GM23338 (cell line): ENCODE measurements at regions not wholly inside any gene's neighbourhood (a gene's known extent, or its start where the extent isn't known, plus 50 kb on each side); places are given as distances from the start of the nearest gene placed in this dataset.

ENCODE experiments used
- ATAC-seq: fragments of 200-7000 bp; cut with Tn5 transposase; 3 replicates; pipeline ENCODE4 v1.9.1; 2020
- DNase-seq: peaks from one replicate; pipeline ENCODE4 v3.0.0-alpha.2; 2015; ENCODE audit warnings: low spot score
- H2AFZ ChIP-seq: fragments of 200-600 bp; sonication (generic); 2 replicates; pipeline ENCODE4 v1.8.0; 2016; ENCODE audit warnings: antibody characterized with exemption, mild to moderate bottlenecking, moderate library complexity
- H3F3A ChIP-seq: fragments of 200-600 bp; sonication (generic); replicated peaks from 2 replicates; pipeline ENCODE4 v1.8.0; 2017; ENCODE audit warnings: antibody characterized with exemption, mixed run types, low read depth
- H3K27ac ChIP-seq: fragments of 200-600 bp; sonication (generic); 2 replicates; pipeline ENCODE4 v1.6.1; 2016; ENCODE audit warnings: low read depth
- H3K27me3 ChIP-seq: fragments of 200-600 bp; sonication (generic); 2 replicates; pipeline ENCODE4 v1.8.0; 2016; ENCODE audit warnings: mild to moderate bottlenecking, mixed run types, moderate library complexity; ENCODE audit not compliant: insufficient read depth
- H3K36me3 ChIP-seq: fragments of 200-600 bp; sonication (generic); 2 replicates; pipeline ENCODE4 v1.8.0; 2016; ENCODE audit warnings: mild to moderate bottlenecking; ENCODE audit not compliant: insufficient read depth
- H3K4me1 ChIP-seq: fragments of 200-600 bp; sonication (generic); 2 replicates; pipeline ENCODE4 v1.8.0; 2016; ENCODE audit warnings: mild to moderate bottlenecking, moderate library complexity; ENCODE audit not compliant: insufficient read depth
- H3K4me2 ChIP-seq: fragments of 200-600 bp; sonication (generic); 2 replicates; pipeline ENCODE4 v1.7.1; 2017; ENCODE audit warnings: mixed run types
- H3K4me3 ChIP-seq: fragments of 200-600 bp; sonication (generic); 2 replicates; pipeline ENCODE4 v1.6.1; 2016; ENCODE audit warnings: mixed run types
- H3K79me2 ChIP-seq: fragments of 200-600 bp; sonication (generic); replicated peaks from 2 replicates; pipeline ENCODE4 v1.8.0; 2017; ENCODE audit warnings: mild to moderate bottlenecking; ENCODE audit not compliant: insufficient read depth
- H3K9me2 ChIP-seq: fragments of 200-600 bp; sonication (generic); 2 replicates; pipeline ENCODE4 v1.8.0; 2017; ENCODE audit not compliant: insufficient read depth
- H4K20me1 ChIP-seq: fragments of 200-600 bp; sonication (generic); replicated peaks from 2 replicates; pipeline ENCODE4 v1.8.0; 2017; ENCODE audit warnings: mild to moderate bottlenecking; ENCODE audit not compliant: insufficient read depth
- H3K27ac Mint-ChIP-seq: 2 replicates; pipeline ENCODE4 v1.8.0; 2020; ENCODE audit warnings: inconsistent platforms, mild to moderate bottlenecking, moderate library complexity, mixed read lengths
- H3K27me3 Mint-ChIP-seq: 3 replicates; pipeline ENCODE4 v1.8.0; 2022; ENCODE audit warnings: low read depth, mild to moderate bottlenecking, moderate library complexity, mixed read lengths, inconsistent platforms; ENCODE audit not compliant: insufficient read depth, poor library complexity
- H3K36me3 Mint-ChIP-seq: 3 replicates; pipeline ENCODE4 v1.8.0; 2021; ENCODE audit warnings: low read depth, mild to moderate bottlenecking, inconsistent platforms, moderate library complexity, mixed read lengths
- H3K4me1 Mint-ChIP-seq: 3 replicates; pipeline ENCODE4 v1.8.0; 2020; ENCODE audit warnings: mild to moderate bottlenecking, inconsistent platforms, mixed read lengths
- H3K4me3 Mint-ChIP-seq: 3 replicates; pipeline ENCODE4 v1.8.0; 2021; ENCODE audit warnings: moderate library complexity, mild to moderate bottlenecking, inconsistent platforms, mixed read lengths
- H3K9me3 Mint-ChIP-seq: 3 replicates; pipeline ENCODE4 v1.8.0; 2020; ENCODE audit warnings: moderate library complexity, mild to moderate bottlenecking, inconsistent platforms, mixed read lengths
- CREB1 ChIP-seq: fragments of 250-450 bp; sonication (Bioruptor Pico); IDR thresholded peaks from 2 replicates; pipeline ENCODE4 v1.5.0; 2020; ENCODE audit warnings: low read depth, mild to moderate bottlenecking, moderate library complexity
- CTCF ChIP-seq, 2 experiments: fragments of 200-600 bp in 1 of 2; sonication (generic) in 1 of 2; conservative IDR thresholded peaks; 2 replicates each; pipeline versions ENCODE4 v1.5.1 to v1.6.1; 2016 to 2017; ENCODE audit warnings: antibody characterized with exemption in 2 of 2, low read depth in 2 of 2, mild to moderate bottlenecking in 2 of 2, moderate library complexity in 1 of 2
- ETS1 ChIP-seq: IDR thresholded peaks from 2 replicates; pipeline ENCODE4 v1.6.1; 2016; ENCODE audit warnings: antibody characterized with exemption
- EZH2 ChIP-seq: fragments of 200-600 bp; sonication (generic); IDR thresholded peaks from one replicate; pipeline ENCODE4 v1.8.0; 2017; ENCODE audit warnings: antibody characterized with exemption, mild to moderate bottlenecking, low read depth; ENCODE audit not compliant: unreplicated experiment
- EZH2phosphoT487 ChIP-seq: fragments of 200-600 bp; sonication (generic); IDR thresholded peaks from one replicate; pipeline ENCODE4 v1.8.1; 2018; ENCODE audit warnings: antibody characterized with exemption; ENCODE audit not compliant: unreplicated experiment
- JUNB ChIP-seq: IDR thresholded peaks from one replicate; pipeline ENCODE4 v1.6.1; 2016; ENCODE audit warnings: antibody characterized with exemption; ENCODE audit not compliant: unreplicated experiment
- NANOG ChIP-seq: IDR thresholded peaks from 2 replicates; pipeline ENCODE4 v1.6.1; 2016; ENCODE audit warnings: antibody characterized with exemption, borderline replicate concordance
- POLR2AphosphoS5 ChIP-seq: IDR thresholded peaks from 2 replicates; pipeline ENCODE4 v1.6.1; 2016; ENCODE audit warnings: antibody characterized with exemption, low read depth
- STAT1 ChIP-seq: IDR thresholded peaks from one replicate; pipeline ENCODE4 v1.6.1; 2016; ENCODE audit warnings: antibody characterized with exemption; ENCODE audit not compliant: unreplicated experiment
- ZNF114 ChIP-seq: fragments of 250-450 bp; sonication (Bioruptor Pico); IDR thresholded peaks from 2 replicates; pipeline ENCODE4 v1.5.0; 2020; ENCODE audit warnings: mild to moderate bottlenecking, moderate library complexity
- ZNF462 ChIP-seq: fragments of 250-450 bp; sonication (Bioruptor Pico); IDR thresholded peaks from 2 replicates; pipeline ENCODE4 v1.5.0; 2020; ENCODE audit warnings: mild to moderate bottlenecking, moderate library complexity

GRCh38 chr14:46377305-46377704, 274.3 kb downstream of the RPL10L start (continued):
- TF ChIP-seq CTCF (conservative IDR thresholded peaks at IDR 0.05; ENCODE audit: low read depth in 2 of 2) (no peak), JUNB (no peak), NANOG (no peak)

GRCh38 chr14:46369391-46369790, 282.2 kb downstream of the RPL10L start:
- Histone ChIP-seq H3K27me3 (no peaks in the 10 kb centered on the region), H3F3A (no peaks in the 10 kb centered on the region), H3K79me2 (no peaks in the 10 kb centered on the region), H3K9me2 (no peaks in the 10 kb centered on the region), H3K4me3 (no peak overlapping the region), H4K20me1 (no peaks in the 10 kb centered on the region), H3K27ac (no peak overlapping the region), H3K4me2 (no peak overlapping the region), H3K36me3 (no peaks in the 10 kb centered on the region), H3K4me1 (no peaks in the 10 kb centered on the region), H2AFZ (no peak overlapping the region)
- Mint-ChIP-seq H3K27ac (no peak overlapping the region), H3K9me3 (peaks cover 16% of the 10 kb centered on the region), H3K4me3 (no peak overlapping the region), H3K4me1 (no peaks in the 10 kb centered on the region), H3K27me3 (no peaks in the 10 kb centered on the region), H3K36me3 (no peaks in the 10 kb centered on the region; the same call in 2 of the 3 replicates)
- ATAC-seq (no peak), DNase-seq (no peak)
- no peak for TF ChIP-seq STAT1
- TF ChIP-seq EZH2 = no peak
- TF ChIP-seq POLR2AphosphoS5 = no peak
- TF ChIP-seq NANOG = no peak
- TF ChIP-seq ETS1 = no peak
- no peak for TF ChIP-seq ZNF114 (CRISPR knock-in tag)
- TF ChIP-seq CREB1 (CRISPR knock-in tag) = no peak
- TF ChIP-seq ZNF462 = no peak
- TF ChIP-seq JUNB = no peak
- TF ChIP-seq CTCF (conservative IDR thresholded peaks at IDR 0.05; ENCODE audit: low read depth in 2 of 2) = no peak
- no peak for TF ChIP-seq EZH2phosphoT487
